Activated CD4-positive, alpha-beta T cell treated with anti-CD3 and anti-CD28 coated beads, Interleukin-2, amount 10 ng/mL, durations not matched to agents 7 days and 5 days (primary cell): ENCODE measurements at regions not wholly inside any gene's neighbourhood (a gene's known extent, or its start where the extent isn't known, plus 50 kb on each side); places are given as distances from the start of the nearest gene placed in this dataset.

Source experiments
- CTCF ChIA-PET: fragments of 350-600 bp; sonication (Branson Sonifier 250); formaldehyde crosslinking; loops from one replicate; lab custom pipeline; 2021; ENCODE audit warnings: antibody characterized with exemption; lab: Charles Lee
- POLR2A ChIA-PET: fragments of 350-600 bp; sonication (Branson Sonifier 250); formaldehyde crosslinking; loops from one replicate; lab custom pipeline; 2021; ENCODE audit warnings: antibody characterized with exemption; lab: Charles Lee
- DNase-seq: peaks from one replicate; pipeline ENCODE4 v3.0.0-alpha.2; 2020
- H3K27ac Mint-ChIP-seq: one replicate; pipeline ENCODE4 v1.8.0; 2021; ENCODE audit warnings: mild to moderate bottlenecking, moderate library complexity, mixed read lengths
- H3K27me3 Mint-ChIP-seq: one replicate; pipeline ENCODE4 v1.8.0; 2021; ENCODE audit warnings: mixed read lengths
- H3K36me3 Mint-ChIP-seq: one replicate; pipeline ENCODE4 v1.8.0; 2021; ENCODE audit warnings: low read depth, mixed read lengths
- H3K4me1 Mint-ChIP-seq: one replicate; pipeline ENCODE4 v1.8.0; 2021; ENCODE audit warnings: mixed read lengths
- H3K4me3 Mint-ChIP-seq: one replicate; pipeline ENCODE4 v1.8.0; 2021; ENCODE audit warnings: mild to moderate bottlenecking, moderate library complexity, mixed read lengths
- H3K9me3 Mint-ChIP-seq: one replicate; pipeline ENCODE4 v1.8.0; 2021; ENCODE audit warnings: mixed read lengths

DNA sequence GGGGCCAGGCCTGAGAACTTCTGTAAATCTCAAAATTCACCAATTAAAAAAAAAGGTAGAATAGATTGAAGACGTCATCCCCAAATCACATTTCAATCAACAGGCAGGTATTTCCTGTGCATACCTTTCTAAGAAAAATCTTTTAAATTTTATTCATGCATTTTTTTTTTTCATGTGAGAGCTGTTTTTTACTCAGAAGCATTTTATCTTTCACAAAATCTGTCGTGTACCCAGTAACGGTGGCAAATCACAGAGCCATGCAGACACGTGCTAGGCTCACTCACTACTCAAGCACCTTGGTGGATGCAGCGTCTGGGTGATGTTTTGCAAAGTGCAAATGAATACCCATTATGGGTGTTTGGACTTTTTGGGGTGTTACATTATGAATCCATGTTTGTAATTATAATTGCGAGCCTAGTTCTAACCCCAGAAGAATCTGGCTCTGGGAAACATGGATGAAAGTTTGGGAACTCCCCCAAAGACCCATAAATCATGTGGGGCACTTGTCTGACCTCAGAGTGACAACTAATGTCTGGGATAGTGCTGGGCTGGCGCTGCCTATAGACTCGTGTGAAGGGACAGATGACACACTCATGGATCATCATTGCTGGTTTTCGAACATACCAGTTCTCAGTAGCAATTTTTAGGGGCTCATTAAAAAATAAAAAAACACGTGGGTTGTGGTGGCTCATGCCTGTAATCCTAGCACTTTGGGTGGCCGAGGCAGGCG, 335.2 kb downstream of the LPIN1 start:
- peak; percentile 15 for DNase-seq
- Mint-ChIP-seq H3K4me1 (peaks cover 5% of the 10 kb centered on the region), H3K36me3 (no peaks in the 10 kb centered on the region), H3K27ac (no peak overlapping the region), H3K9me3 (peaks cover 3% of the 10 kb centered on the region), H3K4me3 (no peak overlapping the region), H3K27me3 (peaks cover 3% of the 10 kb centered on the region)
- ChIA-PET CTCF (no interaction called here), POLR2A (no interaction called here)

DNA sequence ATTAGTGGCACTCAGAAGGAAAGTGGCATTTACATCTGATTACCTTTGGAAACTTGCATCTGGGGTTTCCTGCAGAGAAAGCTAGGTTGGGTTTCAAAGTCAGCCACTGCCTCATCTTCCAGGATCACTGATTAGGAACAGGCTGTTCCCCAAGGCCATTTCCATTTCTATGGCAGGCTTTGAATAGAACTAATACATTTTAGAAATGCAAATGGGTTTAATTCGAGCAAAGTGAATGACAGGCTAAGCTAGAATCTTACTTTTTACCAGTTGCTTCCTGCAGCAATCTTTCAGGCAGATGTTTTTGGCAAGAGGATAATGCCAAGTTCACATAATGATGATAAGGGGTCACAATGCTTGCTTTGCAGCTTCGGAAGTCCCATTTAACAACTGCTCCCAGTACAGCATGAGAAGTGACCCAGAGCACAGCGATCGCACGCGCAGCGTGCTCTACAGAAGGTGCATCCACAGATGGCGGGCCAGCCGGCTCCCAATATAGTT, 336.7 kb downstream of the LPIN1 start:
- Mint-ChIP-seq H3K4me1 (peaks cover 5% of the 10 kb centered on the region), H3K27ac (no peak overlapping the region), H3K4me3 (no peak overlapping the region), H3K9me3 (no peaks in the 10 kb centered on the region), H3K27me3 (peaks cover 3% of the 10 kb centered on the region), H3K36me3 (no peaks in the 10 kb centered on the region)
- ChIA-PET POLR2A (interaction anchor here (0.6 kb wide), 1 partner anchor 27 kb away, joined by 3 read pairs; no protein-coding TSS in a partner anchor), CTCF (no interaction called here)
- DNase-seq: no peak

DNA sequence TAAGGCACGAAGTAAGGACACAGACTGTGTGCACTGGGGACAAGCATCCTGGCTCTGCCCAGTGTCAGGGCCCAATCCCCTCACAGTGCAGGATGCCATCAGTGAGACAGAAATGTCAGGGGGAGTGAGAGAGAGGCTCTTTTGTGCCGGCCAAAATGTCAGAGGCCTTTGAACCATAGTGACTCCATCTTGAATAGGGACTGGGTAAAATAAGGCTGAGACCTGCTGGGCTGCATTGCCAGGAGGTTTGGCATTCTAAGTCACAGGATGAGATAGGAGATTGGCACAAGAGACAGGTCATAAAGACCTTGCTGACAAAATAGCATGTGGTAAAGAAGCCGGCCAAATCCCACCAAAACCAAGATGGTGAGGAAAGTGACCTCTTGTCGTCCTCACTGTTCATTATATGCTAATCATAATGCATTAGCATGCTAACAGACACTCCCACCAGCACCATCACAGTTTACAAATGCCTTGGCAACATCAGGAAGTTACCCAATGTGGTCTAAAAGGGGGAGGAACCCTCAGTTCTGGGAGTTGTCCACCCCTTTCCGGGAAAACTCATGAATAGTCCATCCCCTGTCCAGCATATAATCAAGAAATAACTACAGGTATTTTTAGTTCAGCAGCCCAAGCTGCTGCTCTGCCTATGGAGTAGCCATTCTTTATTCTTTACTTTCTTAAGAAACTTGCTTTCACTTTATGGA, 337.4 kb downstream of the LPIN1 start:
- Mint-ChIP-seq H3K9me3 (no peaks in the 10 kb centered on the region), H3K4me1 (peaks cover 5% of the 10 kb centered on the region), H3K27me3 (peaks cover 3% of the 10 kb centered on the region), H3K36me3 (no peaks in the 10 kb centered on the region), H3K27ac (no peak overlapping the region), H3K4me3 (no peak overlapping the region)
- ChIA-PET POLR2A (no interaction called here), CTCF (no interaction called here)
- DNase-seq: no peak

DNA sequence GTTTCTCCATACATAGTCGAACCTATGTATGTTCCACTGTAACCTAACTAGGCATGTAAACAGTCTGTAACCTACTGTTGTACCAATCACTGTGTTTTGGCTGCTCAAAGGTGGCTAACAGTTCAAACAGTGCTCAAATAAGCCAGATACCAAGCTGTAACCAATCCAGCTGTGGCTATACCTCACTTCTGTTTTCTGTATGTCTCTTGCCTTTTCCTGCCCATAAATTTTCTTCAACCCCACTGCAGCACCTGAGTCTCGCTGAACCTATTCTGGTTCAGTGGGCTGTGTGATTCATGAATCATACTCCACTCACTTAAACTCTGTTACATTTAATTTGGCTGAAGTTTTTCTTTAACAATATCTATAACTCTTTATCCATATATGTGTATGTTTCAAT, 340.7 kb downstream of the LPIN1 start:
- DNase-seq: no peak
- POLR2A ChIA-PET: no interaction called here
- Mint-ChIP-seq H3K4me3 (no peak overlapping the region), H3K36me3 (no peaks in the 10 kb centered on the region), H3K4me1 (no peaks in the 10 kb centered on the region), H3K27ac (no peak overlapping the region), H3K27me3 (peaks cover 3% of the 10 kb centered on the region), H3K9me3 (no peaks in the 10 kb centered on the region)
- CTCF ChIA-PET: interaction anchor here (0.6 kb wide), 1 partner anchor 22 kb away, joined by 3 read pairs; no protein-coding TSS in a partner anchor

GRCh38 chr2:12087671-12088380, 341.4 kb downstream of the LPIN1 start:
- no peaks in the 10 kb centered on the region for H3K9me3 Mint-ChIP-seq
- H3K27ac Mint-ChIP-seq: no peak overlapping the region
- no peak overlapping the region for H3K4me3 Mint-ChIP-seq
- CTCF ChIA-PET: no interaction called here
- H3K36me3 Mint-ChIP-seq: no peaks in the 10 kb centered on the region
- POLR2A ChIA-PET: no interaction called here
- DNase-seq: no peak
- H3K4me1 Mint-ChIP-seq: no peaks in the 10 kb centered on the region
- H3K27me3 Mint-ChIP-seq: peaks cover 3% of the 10 kb centered on the region

DNA sequence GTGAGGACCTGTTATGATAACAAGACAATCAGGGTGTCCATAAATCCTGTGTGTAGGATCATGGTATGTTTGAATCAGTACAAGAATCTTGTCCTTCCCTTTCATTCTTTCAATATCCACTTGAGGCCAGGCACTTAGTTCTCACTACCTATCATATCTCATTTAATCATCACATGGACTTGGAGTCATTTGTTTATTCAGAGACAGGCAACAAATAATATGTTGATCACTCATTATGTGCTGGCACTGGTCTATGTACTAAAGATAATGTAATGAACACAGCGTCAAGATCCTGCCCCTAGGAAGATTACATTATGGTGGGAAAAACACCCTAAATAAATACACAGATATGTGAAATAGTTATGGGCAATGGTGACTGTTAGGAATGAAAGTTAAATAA, 342.6 kb downstream of the LPIN1 start:
- Mint-ChIP-seq H3K4me3 (no peak overlapping the region), H3K36me3 (no peaks in the 10 kb centered on the region)

GRCh38 chr2:12089496-12089895, 343.1 kb downstream of the LPIN1 start:
- Mint-ChIP-seq H3K27ac (no peak overlapping the region), H3K27me3 (peaks cover 3% of the 10 kb centered on the region), H3K4me3 (no peak overlapping the region), H3K36me3 (no peaks in the 10 kb centered on the region), H3K4me1 (no peaks in the 10 kb centered on the region), H3K9me3 (no peaks in the 10 kb centered on the region)
- CTCF ChIA-PET: no interaction called here
- POLR2A ChIA-PET: no interaction called here
- no peak for DNase-seq

More for the DNA sequence above, 342.6 kb downstream of the LPIN1 start:
- POLR2A ChIA-PET: no interaction called here
- Mint-ChIP-seq H3K9me3 (no peaks in the 10 kb centered on the region), H3K4me1 (no peaks in the 10 kb centered on the region), H3K27me3 (peaks cover 3% of the 10 kb centered on the region), H3K27ac (no peak overlapping the region)
- CTCF ChIA-PET: no interaction called here
- DNase-seq: no peak

DNA sequence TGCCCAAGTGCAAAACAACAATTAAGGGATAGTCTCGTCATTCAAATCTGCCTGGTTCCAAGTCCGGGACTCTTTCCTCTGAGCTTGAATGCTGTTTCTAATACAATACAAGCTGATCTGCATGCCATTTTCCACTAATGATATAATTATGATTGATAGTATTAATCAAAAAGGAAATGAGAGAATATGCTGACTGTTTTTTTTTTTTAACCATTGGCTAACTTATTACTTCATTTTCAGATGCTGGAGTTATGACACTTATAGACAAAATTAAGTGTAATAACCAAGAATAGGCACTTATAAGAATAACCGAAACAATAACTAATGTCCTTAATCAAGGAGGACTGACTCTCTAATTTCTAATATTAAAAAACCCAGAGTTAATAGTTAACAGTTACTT, 343.6 kb downstream of the LPIN1 start:
- Mint-ChIP-seq H3K4me1 (no peaks in the 10 kb centered on the region), H3K4me3 (no peak overlapping the region), H3K27me3 (peaks cover 3% of the 10 kb centered on the region), H3K9me3 (no peaks in the 10 kb centered on the region), H3K36me3 (no peaks in the 10 kb centered on the region), H3K27ac (no peak overlapping the region)
- DNase-seq: no peak
- CTCF ChIA-PET: no interaction called here
- POLR2A ChIA-PET: no interaction called here

- no peak overlapping the region for H3K27ac Mint-ChIP-seq
- ChIA-PET CTCF (no interaction called here), POLR2A (no interaction called here)
- H3K27me3 Mint-ChIP-seq: peaks cover 3% of the 10 kb centered on the region
- H3K9me3 Mint-ChIP-seq: no peaks in the 10 kb centered on the region
- DNase-seq: no peak
- no peak overlapping the region for H3K4me3 Mint-ChIP-seq
- H3K4me1 Mint-ChIP-seq: no peaks in the 10 kb centered on the region
- H3K36me3 Mint-ChIP-seq: no peaks in the 10 kb centered on the region
These were observed 344.2 kb downstream of the LPIN1 start for GRCh38 chr2:12090590-12090989.

- ChIA-PET CTCF (no interaction called here), POLR2A (no interaction called here)
- Mint-ChIP-seq H3K4me3 (no peak overlapping the region), H3K4me1 (no peaks in the 10 kb centered on the region), H3K27me3 (peaks cover 3% of the 10 kb centered on the region), H3K36me3 (no peaks in the 10 kb centered on the region), H3K9me3 (no peaks in the 10 kb centered on the region), H3K27ac (peak overlapping the region; percentile 26)
- no peak for DNase-seq
These were observed 344.9 kb downstream of the LPIN1 start for GRCh38 chr2:12091201-12091806.

GRCh38 chr2:12094134-12094533, 347.7 kb downstream of the LPIN1 start:
- no peaks in the 10 kb centered on the region for H3K9me3 Mint-ChIP-seq
- H3K4me3 Mint-ChIP-seq: no peak overlapping the region
- POLR2A ChIA-PET: no interaction called here

DNA sequence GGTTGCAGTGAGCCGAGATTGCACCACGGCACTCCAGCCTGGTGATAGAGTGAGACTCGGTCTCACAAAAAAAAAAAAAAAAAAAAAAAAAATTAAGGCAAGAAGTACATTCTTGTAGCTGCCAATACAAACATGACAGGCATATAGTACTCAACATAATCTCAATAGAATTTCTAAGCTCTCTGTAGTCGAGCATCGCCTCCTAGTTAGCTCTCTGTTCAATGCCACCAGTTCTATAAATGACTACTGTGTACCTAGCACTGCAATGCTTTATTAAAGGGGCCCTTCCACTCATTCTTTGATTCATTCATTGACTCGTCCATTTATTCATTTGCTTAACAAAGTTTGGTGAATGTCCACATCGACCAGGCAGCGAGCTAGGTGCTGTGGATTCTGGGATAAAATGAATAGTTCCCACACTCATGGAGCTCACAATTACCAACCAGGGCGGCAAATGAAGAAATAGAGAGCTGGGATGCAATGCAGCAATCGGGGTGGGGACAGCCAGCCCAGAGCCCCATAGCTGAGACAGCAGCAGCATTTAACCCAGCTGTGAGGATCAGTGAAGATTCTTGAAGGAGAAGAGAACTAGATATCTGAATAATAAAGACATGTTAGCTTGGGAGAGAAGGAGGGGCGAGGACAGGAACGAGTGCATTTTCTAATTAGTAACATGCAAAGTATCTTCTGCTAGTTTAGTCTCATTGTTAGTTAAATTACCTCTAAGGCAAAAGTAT, 349.8 kb downstream of the LPIN1 start:
- H3K4me3 Mint-ChIP-seq: no peak overlapping the region
- DNase-seq: no peak
- H3K9me3 Mint-ChIP-seq: no peaks in the 10 kb centered on the region
- POLR2A ChIA-PET: no interaction called here
- H3K4me1 Mint-ChIP-seq: no peaks in the 10 kb centered on the region
- CTCF ChIA-PET: interaction anchor here (1.1 kb wide), 3 partner anchors 10 to 117 kb away, joined by 3 to 5 read pairs (median 4); no protein-coding TSS in a partner anchor
- H3K27me3 Mint-ChIP-seq: no peaks in the 10 kb centered on the region
- no peak overlapping the region for H3K27ac Mint-ChIP-seq
- H3K36me3 Mint-ChIP-seq: no peaks in the 10 kb centered on the region

More at GRCh38 chr2:12094134-12094533, 347.7 kb downstream of the LPIN1 start:
- CTCF ChIA-PET: no interaction called here
- DNase-seq: no peak
- H3K36me3 Mint-ChIP-seq: no peaks in the 10 kb centered on the region
- H3K27ac Mint-ChIP-seq: no peak overlapping the region
- H3K27me3 Mint-ChIP-seq: no peaks in the 10 kb centered on the region
- no peaks in the 10 kb centered on the region for H3K4me1 Mint-ChIP-seq
